T-helper 22 cell (primary cell): ENCODE measurements at regions not wholly inside any gene's neighbourhood (a gene's known extent, or its start where the extent isn't known, plus 50 kb on each side); places are given as distances from the start of the nearest gene placed in this dataset.
"Not testable (repeated sequence)": the region's sequence is repeated elsewhere in the genome, so short reads cannot be mapped to it uniquely, and the experiment has no call there.

Experiments used
- DNase-seq: peaks from one replicate; pipeline ENCODE4 v3.0.0-alpha.2; 2020; ENCODE audit warnings: low read depth

GRCh38 chr7:82562716-82563404 lies 119.3 kb upstream of the CACNA2D1 start:
- no peak for DNase-seq

DNA sequence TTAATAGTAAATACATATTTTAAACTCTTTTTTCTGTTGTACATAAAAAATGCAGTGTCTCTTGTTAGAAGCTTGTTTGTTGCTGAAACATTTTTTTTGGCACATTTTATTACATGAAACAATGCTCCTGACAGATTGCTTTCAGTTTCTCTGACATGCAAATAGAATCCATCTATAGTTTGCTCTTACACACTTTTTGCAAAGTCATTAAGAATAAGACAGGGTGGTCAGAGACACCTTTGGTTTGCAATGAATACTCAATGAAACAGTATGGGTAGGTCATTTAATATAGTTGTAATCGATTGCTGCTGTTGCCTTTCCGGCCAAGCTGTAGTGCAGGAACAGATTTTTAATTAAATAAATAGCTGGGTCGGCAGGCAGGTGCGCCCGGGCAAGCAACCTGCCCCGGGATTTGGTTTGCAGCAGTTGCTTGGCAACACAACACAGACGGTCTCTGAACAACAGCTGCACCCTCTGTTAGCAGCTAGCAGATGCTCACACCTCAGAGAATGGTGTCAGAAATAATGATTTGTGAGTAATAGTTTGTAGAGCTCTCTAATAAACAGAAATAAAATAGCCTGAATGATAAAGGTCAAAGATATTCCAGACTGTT lies 115.7 kb upstream of the CACNA2D1 start:
- no peak for DNase-seq

GRCh38 chr7:82549616-82550285 lies 106.2 kb upstream of the CACNA2D1 start:
- DNase-seq: no peak

- DNase-seq: no peak
Observed at GRCh38 chr7:82548141-82548688, 104.6 kb upstream of the CACNA2D1 start.

DNA sequence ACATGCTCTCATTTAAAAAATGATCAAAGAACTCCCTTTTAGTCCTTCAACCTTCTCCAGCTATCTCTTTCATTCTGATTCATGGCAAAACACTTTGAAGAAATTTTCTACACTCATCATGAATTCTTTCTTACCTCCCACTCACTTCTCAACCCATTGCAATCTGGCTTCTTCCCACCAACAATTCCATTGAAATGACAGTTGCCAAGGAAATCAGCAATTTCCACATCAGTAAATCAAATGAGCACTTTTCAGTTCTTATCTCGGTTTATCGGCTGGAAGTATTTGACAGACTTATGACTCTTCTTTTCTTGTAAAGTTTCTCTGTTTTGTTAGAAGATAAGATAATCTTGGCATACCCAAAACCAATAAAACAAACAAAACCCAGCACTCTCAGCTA lies 99.1 kb upstream of the CACNA2D1 start:
- DNase-seq: no peak

- DNase-seq: no peak
Observed at GRCh38 chr7:82539969-82540368, 96.4 kb upstream of the CACNA2D1 start.

DNA sequence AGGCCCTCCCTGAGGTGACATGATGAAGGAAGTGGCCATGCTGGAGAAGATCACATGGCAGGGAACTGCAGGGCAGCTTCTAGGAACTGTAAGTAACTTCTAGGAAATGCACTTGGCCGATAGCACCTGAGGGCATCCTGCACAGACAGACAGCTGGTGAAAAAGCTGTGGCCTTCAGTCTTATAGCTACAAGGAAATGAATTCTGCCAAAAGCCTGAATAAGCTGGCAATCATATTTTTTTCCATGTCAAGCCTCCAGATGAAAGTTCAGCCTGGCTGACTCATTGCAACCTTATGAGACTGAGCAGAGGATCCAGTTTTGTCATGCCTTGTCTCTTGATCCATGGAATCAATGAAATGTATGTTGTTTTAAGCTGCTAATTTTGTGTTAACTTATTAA lies 91.1 kb upstream of the CACNA2D1 start:
- no peak for DNase-seq

- DNase-seq: no peak
Observed at GRCh38 chr7:82530361-82530760, 86.8 kb upstream of the CACNA2D1 start.

- DNase-seq: no peak
Observed at GRCh38 chr7:82528577-82529310, 85.2 kb upstream of the CACNA2D1 start.

DNA sequence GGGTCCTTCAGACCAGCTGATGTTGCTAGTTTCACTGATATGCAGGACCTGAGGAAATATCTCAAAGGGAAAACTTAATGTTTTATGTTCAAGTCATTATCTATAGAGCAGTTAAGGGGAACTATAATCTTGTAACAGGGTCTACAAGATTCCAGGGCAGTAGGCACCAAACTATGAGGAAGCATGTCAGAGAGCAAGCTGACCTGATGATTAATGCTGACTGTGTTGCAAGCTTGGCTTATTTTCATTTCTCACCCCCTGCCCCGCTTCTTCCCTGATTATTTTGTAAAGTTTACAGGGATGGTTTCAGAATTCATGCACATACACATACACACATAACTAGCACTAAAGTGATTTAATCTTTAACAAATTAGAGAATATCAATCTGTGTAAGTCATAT lies 84.3 kb upstream of the CACNA2D1 start:
- no peak for DNase-seq

GRCh38 chr7:82521906-82522445 lies 78.4 kb upstream of the CACNA2D1 start:
- DNase-seq: no peak

DNA sequence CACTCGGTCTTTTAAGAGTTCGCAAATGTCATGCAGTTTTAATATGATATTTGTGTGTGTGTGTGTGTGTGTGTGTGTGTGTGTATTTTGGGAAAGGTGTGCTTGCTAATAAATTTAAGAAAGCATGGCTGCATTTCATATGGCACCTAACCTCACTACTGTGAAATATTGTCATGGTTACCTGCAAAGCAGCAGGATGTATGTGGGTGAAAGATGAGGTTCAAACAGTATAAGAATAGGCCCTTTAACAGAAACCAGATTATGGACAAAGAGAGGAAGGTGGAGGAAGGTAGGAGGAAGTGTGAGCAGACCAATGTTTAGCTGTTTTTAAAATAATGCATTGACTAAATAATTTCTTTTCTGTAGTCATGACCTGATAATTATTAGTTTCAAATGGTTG lies 73.5 kb upstream of the CACNA2D1 start:
- DNase-seq: no peak

GRCh38 chr7:82511542-82511941 lies 68.0 kb upstream of the CACNA2D1 start:
- DNase-seq: no peak

- DNase-seq: no peak
Observed at GRCh38 chr7:82507976-82508677, 64.5 kb upstream of the CACNA2D1 start.

DNA sequence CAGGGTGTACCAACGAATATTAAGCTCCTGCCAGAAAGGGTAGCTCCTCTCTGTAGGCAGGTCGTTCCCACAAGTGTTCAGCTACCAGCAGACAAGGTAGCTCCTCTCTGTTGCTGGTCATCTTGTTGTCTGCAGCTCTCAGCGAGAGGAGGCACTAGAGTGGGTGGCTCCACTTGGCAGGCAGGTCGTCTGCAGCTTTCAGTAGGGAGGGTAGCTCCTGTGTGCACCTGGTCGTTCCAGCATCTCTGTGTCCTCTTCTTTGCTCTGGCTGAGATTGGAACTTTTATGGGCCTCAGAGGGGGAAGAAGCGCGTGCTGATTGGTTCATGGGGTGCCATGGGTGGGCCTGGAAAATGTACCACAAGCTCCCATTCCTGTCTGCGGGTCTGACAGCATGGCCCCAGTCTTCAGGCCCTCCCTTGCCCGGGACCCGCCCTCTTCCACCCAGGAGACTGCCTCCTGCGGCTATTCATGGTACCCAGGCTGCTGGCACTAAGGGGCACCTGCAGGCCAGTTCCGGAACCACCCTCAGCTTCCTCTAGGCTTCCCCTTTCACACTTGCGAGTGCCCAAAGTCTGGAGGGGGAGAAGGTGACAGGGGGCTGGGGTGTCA lies 63.9 kb upstream of the CACNA2D1 start:
- no peak for DNase-seq

DNA sequence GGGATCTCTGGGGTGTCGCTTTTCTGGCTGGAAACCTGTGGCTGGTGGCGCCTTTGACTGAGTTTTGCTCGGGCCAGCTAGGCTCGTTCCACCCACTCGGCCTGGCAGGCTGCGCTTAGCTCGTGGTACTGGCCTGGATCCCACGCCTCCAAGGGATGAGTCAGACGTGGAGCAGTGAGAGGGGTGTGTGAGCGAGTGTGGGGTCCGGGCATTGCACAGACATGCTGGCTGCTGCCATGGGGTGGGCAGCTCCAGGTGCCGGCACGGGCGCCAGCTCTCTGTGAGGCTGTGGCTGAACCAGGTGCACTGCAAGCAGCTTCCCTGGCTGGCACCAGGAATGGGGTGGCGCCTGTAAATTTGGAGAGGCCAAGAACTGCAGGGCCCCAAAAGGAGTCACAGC lies 63.1 kb upstream of the CACNA2D1 start:
- DNase-seq: no peak

DNA sequence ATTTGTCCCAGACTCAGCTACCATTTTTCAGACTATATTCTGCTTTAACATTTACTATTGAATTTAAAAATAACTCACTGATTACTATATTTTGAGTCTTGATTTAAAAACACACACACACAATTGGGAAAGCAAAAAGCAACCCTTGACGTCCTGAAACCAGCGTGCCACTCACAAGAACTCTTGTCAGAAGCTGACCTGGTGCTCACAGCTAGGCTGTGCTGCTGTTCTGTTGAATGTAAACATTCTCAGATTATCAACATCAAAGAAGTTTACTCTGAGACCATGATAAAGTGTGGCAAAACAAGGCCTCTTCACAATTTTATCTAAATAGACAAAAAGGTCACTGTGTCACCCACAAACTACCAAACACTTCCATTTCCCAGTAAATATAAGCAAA lies 62.6 kb upstream of the CACNA2D1 start:
- no peak for DNase-seq

GRCh38 chr7:82501346-82501745 lies 57.8 kb upstream of the CACNA2D1 start:
- no peak for DNase-seq

GRCh38 chr7:82499546-82499945 lies 56.0 kb upstream of the CACNA2D1 start:
- not testable (repeated sequence) for DNase-seq

- DNase-seq: no peak
Observed at GRCh38 chr7:82494420-82494819, 50.8 kb upstream of the CACNA2D1 start.
